ENCODE measurements at regions not wholly inside any gene's neighbourhood (a gene's known extent, or its start where the extent isn't known, plus 50 kb on each side); places are given as distances from the start of the nearest gene placed in this dataset. TPM values are rescaled to one million over a fixed set of nuclear protein-coding genes. Genes with fewer than 3 reads are reported as not detected.
A peak's percentile ranks its signal among the peaks of the same experiment; 100 is the strongest.

DNA sequence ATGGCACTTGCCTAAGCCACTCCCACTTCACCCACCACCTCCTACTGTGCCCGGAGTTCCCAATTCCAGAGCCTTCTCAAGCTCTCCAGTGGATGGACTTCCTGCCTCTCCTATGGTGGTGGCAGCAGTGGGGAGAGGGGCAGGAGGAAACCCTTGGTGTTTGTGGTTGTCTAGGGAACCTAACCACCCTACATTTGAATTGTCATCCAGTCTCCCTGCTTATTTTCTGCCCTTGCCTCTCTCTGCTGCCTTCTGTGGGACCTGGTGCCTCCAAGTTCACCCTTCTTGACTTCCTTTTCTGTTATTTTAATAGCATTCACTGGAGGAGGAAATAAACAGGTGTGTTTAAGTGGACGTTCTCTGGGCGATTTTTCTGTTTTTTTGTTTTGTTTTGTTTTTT lies 50.0 kb upstream of the HPCAL1 start:
- Histone ChIP-seq H3K4me3 (ENCODE audit: low read length) (no peak overlapping the region), H3K9me3 (ENCODE audit: control insufficient read depth in 2 of 3, low read length in 3 of 3) (peaks cover 0 to 6% (median 0%) of the 10 kb centered on the region in 3 experiments), H3K27ac (ENCODE audit: low read depth, low read length) (no peak overlapping the region), H3K27me3 (ENCODE audit: control insufficient read depth in 2 of 2, insufficient read depth in 2 of 2, low read length in 2 of 2) (no peaks in the 10 kb centered on the region), H3K36me3 (ENCODE audit: control insufficient read depth in 2 of 3, insufficient read depth in 3 of 3, low read length in 3 of 3) (no peaks in the 10 kb centered on the region), H3K4me1 (ENCODE audit: control insufficient read depth in 2 of 2, insufficient read depth in 2 of 2, low read length in 2 of 2) (no peaks in the 10 kb centered on the region)
- CTCF ChIA-PET = no interaction called here
- peaks cover 2 to 34% (median 11%) of the 10 kb centered on the region in 11 donors for H3K9me3 Mint-ChIP-seq
- H3K27me3 Mint-ChIP-seq = peaks cover 0 to 32% (median 0%) of the 10 kb centered on the region in 5 donors
- H3K4me1 Mint-ChIP-seq = peaks cover 0 to 11% (median 0%) of the 10 kb centered on the region in 7 donors
- H3K36me3 Mint-ChIP-seq = peaks cover 0 to 13% (median 7%) of the 10 kb centered on the region in 5 donors
- no peak for ATAC-seq
- DNase-seq = no peak
- intact Hi-C loops (cut with micrococcal nuclease) = no loop called here
- POLR2A ChIA-PET = no interaction called here
- no peak overlapping the region for H3K4me3 Mint-ChIP-seq
- peak overlapping the region in 1 of 9 donors; percentile 17 for H3K27ac Mint-ChIP-seq

Small RNAs in the stretch of these regions (microRNA-seq; reads per million reads assigned to microRNA genes)
- not detected for gene MIR4261 (ENCODE audit: borderline microRNAs expressed)

Measured in naive thymus-derived CD4-positive, alpha-beta T cell (primary cell).